Loucy (cell line): ENCODE measurements at regions not wholly inside any gene's neighbourhood (a gene's known extent, or its start where the extent isn't known, plus 50 kb on each side); places are given as distances from the start of the nearest gene placed in this dataset.

ENCODE experiments used
- EZH2phosphoT487 ChIP-seq: fragments of 200-600 bp; IDR thresholded peaks from 2 replicates; pipeline ENCODE4 v1.6.1; 2018; ENCODE audit warnings: antibody characterized with exemption, mild to moderate bottlenecking, moderate library complexity, borderline replicate concordance
- TF ChIP-seq, protein P1 (sequence below): fragments of 200-600 bp; sonication (generic); conservative IDR thresholded peaks from 2 replicates; pipeline ENCODE4 v1.5.1; 2014; ENCODE audit warnings: mild to moderate bottlenecking, antibody characterized with exemption, low read length

DNA sequence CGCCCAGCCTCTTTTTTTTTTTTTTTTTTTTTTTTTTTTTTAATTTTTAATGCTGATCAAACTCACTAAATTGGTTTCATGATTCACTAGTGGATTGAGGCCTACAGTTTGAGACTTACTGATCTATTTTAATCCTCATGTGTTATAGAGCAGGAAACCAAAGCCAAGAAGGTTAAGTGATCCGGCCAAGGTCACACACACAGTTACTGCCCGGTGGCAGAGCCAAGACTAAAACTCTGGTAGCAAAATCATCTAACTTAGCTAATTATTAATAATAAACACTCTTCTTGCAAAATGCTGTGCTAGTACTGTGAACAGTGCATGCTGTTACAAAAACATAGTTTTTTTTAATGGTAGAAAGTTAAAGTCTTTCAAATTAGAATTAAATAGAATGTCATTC lies 188.3 kb upstream of the NFE2L3 start:
- TF ChIP-seq, protein P1, sequence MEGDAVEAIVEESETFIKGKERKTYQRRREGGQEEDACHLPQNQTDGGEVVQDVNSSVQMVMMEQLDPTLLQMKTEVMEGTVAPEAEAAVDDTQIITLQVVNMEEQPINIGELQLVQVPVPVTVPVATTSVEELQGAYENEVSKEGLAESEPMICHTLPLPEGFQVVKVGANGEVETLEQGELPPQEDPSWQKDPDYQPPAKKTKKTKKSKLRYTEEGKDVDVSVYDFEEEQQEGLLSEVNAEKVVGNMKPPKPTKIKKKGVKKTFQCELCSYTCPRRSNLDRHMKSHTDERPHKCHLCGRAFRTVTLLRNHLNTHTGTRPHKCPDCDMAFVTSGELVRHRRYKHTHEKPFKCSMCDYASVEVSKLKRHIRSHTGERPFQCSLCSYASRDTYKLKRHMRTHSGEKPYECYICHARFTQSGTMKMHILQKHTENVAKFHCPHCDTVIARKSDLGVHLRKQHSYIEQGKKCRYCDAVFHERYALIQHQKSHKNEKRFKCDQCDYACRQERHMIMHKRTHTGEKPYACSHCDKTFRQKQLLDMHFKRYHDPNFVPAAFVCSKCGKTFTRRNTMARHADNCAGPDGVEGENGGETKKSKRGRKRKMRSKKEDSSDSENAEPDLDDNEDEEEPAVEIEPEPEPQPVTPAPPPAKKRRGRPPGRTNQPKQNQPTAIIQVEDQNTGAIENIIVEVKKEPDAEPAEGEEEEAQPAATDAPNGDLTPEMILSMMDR = no peak
- no peak for TF ChIP-seq EZH2phosphoT487
